GM20000 (cell line): ENCODE measurements at regions not wholly inside any gene's neighbourhood (a gene's known extent, or its start where the extent isn't known, plus 50 kb on each side); places are given as distances from the start of the nearest gene placed in this dataset.

Source experiments
- DNase-seq: peaks from one replicate; pipeline ENCODE4 v3.0.0; 2012; ENCODE audit warnings: low spot score
- TF ChIP-seq, protein P1 (sequence below): IDR thresholded peaks from 2 replicates; pipeline ENCODE4 v1.5.1; 2012; ENCODE audit warnings: mild to moderate bottlenecking, control low read depth; ENCODE audit errors: extremely low read depth, missing control alignments

DNA sequence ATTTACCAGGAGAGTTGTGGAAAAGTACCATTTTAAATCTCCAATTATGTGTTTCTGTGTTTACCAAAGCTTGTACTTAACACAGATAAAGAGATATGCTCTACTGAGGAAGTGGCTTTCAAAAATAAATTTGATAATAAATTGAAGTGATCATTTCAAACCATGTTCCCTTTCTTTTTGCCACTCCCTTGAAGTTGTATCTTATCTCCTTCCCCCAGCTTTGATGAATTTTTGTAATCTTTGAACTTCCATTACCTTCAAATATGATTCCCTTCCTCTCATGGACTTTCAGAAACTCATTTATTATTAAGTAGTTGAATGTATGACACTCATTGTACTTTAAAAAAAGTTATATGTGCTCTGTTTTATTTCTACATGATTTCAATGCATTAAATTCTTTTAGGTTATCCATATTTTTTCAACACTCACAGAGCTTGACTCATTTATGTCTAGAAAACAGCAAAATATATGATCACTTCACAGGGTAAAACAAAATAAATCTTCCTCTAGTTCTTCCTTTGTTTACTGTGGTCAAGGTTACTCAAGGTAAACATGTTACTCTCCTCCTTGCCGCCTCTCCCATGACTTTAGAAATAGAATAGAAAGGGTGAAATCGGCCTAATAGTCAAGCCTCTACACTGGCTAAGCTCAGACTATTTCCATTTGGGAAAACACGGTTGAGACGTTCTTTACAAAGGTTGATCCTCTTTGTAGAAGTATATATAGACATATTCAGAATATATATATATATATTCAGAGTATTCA is 251.2 kb upstream of the SPRY2 start:
- no peak for DNase-seq
- TF ChIP-seq, protein P1, sequence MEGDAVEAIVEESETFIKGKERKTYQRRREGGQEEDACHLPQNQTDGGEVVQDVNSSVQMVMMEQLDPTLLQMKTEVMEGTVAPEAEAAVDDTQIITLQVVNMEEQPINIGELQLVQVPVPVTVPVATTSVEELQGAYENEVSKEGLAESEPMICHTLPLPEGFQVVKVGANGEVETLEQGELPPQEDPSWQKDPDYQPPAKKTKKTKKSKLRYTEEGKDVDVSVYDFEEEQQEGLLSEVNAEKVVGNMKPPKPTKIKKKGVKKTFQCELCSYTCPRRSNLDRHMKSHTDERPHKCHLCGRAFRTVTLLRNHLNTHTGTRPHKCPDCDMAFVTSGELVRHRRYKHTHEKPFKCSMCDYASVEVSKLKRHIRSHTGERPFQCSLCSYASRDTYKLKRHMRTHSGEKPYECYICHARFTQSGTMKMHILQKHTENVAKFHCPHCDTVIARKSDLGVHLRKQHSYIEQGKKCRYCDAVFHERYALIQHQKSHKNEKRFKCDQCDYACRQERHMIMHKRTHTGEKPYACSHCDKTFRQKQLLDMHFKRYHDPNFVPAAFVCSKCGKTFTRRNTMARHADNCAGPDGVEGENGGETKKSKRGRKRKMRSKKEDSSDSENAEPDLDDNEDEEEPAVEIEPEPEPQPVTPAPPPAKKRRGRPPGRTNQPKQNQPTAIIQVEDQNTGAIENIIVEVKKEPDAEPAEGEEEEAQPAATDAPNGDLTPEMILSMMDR = no peak

- no peak for DNase-seq
- TF ChIP-seq, protein P1 = no peak
Observed at GRCh38 chr13:80590551-80590950, 249.6 kb upstream of the SPRY2 start.

GRCh38 chr13:80586356-80586755 is 245.4 kb upstream of the SPRY2 start:
- TF ChIP-seq, protein P1 = no peak
- no peak for DNase-seq

- TF ChIP-seq, protein P1 = no peak
- no peak for DNase-seq
Observed at GRCh38 chr13:80585531-80585930, 244.6 kb upstream of the SPRY2 start.

DNA sequence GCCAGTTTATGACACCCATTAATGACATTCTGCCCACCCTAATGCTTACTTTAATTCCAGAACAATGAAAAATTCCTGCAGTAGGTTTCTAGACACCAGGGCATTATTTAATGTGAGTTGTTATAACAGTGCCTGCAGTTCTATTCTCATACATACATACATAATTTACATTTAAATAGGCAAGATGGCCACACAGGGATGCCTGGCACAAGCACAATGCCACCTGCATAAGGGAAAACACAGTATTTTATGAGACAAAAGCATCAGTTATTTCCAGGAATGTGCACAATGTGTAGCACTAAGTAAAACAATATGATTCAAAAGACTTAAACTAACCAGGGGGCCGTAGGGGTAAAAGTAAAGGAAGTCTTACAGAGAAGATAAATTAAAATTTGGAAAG is 243.9 kb upstream of the SPRY2 start:
- no peak for DNase-seq
- TF ChIP-seq, protein P1 = no peak

GRCh38 chr13:80584306-80584705 is 243.4 kb upstream of the SPRY2 start:
- DNase-seq = no peak

DNA sequence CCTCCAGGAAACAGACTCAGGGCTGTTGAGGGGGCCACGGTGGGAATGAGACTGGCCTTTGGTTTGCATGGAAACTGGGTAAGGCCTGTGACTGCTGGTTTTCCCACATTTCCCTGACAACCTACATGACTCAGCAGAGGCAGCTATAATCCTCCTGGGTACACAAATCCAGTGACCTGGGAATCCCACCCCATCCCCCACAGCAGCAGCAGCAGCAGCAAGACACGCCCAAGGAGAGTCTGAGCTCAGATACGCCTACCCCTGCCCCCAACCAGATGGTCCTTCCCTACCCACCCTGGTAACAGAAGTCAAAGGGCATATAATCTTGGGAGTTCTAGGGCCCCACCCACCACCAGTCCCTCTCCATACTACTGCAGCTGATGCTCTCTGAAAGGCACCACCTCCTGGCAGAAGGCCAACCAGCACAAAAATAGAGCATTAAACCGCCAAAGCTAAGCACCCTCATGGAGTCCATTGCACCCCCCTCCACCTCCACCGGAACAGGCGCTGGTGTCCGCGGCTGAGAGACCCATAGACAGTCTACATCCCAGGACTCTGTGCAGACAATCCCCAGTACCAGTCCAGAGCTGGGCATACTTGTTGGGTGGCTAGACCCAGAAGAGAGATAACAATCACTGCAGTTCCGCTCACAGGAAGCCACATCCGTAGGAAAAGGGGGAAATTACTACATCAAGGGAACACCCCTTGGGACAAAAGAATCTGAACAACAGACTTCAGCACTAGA is 237.2 kb upstream of the SPRY2 start:
- DNase-seq = no peak
- TF ChIP-seq, protein P1 = no peak

More at GRCh38 chr13:80584306-80584705, 243.4 kb upstream of the SPRY2 start:
- TF ChIP-seq, protein P1 = no peak
